ENCODE measurements at regions not wholly inside any gene's neighbourhood (a gene's known extent, or its start where the extent isn't known, plus 50 kb on each side); places are given as distances from the start of the nearest gene placed in this dataset.

DNA sequence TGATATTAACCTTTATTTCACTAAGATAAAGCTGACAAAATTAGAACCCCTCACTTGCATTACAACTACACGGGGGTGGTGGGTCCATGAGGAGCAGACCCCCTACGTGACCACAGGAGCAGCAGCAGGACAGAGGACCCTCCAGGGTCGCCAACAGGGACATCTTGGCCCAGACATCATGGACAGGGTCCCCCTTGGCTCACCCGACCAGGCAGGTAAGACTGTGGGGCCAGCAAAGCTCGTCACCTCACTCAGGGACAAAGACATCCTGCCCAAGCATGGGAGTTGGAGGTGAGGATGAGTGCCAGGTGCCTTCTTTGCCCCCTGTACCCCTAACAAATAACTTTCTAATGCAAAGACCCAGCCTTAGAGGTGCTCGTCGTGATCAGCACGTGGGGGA is 111.3 kb upstream of the RAB6C start:
- Histone ChIP-seq H3F3A (ENCODE audit: insufficient read depth, low read length) (no peaks in the 10 kb centered on the region), H3K4me3 (ENCODE audit: low read length) (no peak overlapping the region), H3K9ac (ENCODE audit: low read length) (no peak overlapping the region), H3K9me3 (replicated peaks; ENCODE audit: insufficient read depth, low read length) (no peaks in the 10 kb centered on the region), H3K27ac (ENCODE audit: low read length) (no peak overlapping the region), H3K79me2 (ENCODE audit: low read length) (no peaks in the 10 kb centered on the region), H2AFZ (ENCODE audit: low read length) (no peak overlapping the region), H3K27me3 (replicated peaks; ENCODE audit: insufficient read depth, low read length) (no peaks in the 10 kb centered on the region), H3K4me2 (ENCODE audit: low read depth, low read length) (no peak overlapping the region), H3K9me2 (replicated peaks; ENCODE audit: insufficient read depth, low read length) (no peaks in the 10 kb centered on the region), H3K4me1 (ENCODE audit: low read length) (no peaks in the 10 kb centered on the region), H4K20me1 (ENCODE audit: insufficient read depth, low read length) (no peaks in the 10 kb centered on the region), H3K36me3 (replicated peaks; ENCODE audit: insufficient read depth, low read length) (no peaks in the 10 kb centered on the region)
- no peak for DNase-seq
- TF ChIP-seq, protein P1, sequence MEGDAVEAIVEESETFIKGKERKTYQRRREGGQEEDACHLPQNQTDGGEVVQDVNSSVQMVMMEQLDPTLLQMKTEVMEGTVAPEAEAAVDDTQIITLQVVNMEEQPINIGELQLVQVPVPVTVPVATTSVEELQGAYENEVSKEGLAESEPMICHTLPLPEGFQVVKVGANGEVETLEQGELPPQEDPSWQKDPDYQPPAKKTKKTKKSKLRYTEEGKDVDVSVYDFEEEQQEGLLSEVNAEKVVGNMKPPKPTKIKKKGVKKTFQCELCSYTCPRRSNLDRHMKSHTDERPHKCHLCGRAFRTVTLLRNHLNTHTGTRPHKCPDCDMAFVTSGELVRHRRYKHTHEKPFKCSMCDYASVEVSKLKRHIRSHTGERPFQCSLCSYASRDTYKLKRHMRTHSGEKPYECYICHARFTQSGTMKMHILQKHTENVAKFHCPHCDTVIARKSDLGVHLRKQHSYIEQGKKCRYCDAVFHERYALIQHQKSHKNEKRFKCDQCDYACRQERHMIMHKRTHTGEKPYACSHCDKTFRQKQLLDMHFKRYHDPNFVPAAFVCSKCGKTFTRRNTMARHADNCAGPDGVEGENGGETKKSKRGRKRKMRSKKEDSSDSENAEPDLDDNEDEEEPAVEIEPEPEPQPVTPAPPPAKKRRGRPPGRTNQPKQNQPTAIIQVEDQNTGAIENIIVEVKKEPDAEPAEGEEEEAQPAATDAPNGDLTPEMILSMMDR (IDR thresholded peaks at IDR 0.05; ENCODE audit: low read length): no peak
- TF ChIP-seq EZH2phosphoT487 (IDR thresholded peaks at IDR 0.05; ENCODE audit: low read length) (no peak), EZH2 (optimal IDR thresholded peaks at IDR 0.05; ENCODE audit: low read depth, low read length) (no peak)

DNA sequence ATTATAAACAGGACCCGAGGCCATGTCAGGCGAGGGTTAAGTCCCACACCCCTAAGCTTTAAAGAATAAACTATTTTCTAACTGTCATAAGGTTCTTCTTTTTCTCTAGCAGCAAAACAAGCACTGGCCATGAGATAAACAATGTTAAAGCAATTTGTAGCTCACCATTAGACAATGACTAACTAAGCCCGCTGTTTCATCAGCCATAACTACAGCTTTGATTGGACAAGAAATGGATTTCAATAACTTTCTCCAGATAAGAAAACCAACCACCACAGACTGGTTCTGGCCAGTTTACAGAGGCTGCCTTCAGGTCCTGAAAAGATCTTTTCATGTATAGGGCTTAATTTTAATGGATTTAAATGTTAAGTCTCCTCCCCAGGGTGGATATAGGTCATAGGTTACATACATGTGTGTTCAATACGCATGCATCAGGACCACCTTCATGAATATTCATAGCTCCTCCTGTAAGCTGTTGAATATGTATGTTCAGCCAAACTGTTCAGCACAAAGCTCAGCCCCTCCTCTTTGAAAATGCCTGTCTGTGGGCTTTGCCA is 108.7 kb upstream of the RAB6C start:
- no peak overlapping the region for H3K4me2 ChIP-seq (ENCODE audit: low read depth, low read length)
- no peaks in the 10 kb centered on the region for H3F3A ChIP-seq (ENCODE audit: insufficient read depth, low read length)
- no peaks in the 10 kb centered on the region for H3K4me1 ChIP-seq (ENCODE audit: low read length)
- no peak overlapping the region for H3K27ac ChIP-seq (ENCODE audit: low read length)
- no peak overlapping the region for H3K4me3 ChIP-seq (ENCODE audit: low read length)
- no peaks in the 10 kb centered on the region for H3K27me3 ChIP-seq (replicated peaks; ENCODE audit: insufficient read depth, low read length)
- H2AFZ ChIP-seq (ENCODE audit: low read length): no peak overlapping the region
- no peak overlapping the region for H3K9ac ChIP-seq (ENCODE audit: low read length)
- DNase-seq: no peak
- TF ChIP-seq EZH2 (optimal IDR thresholded peaks at IDR 0.05; ENCODE audit: low read depth, low read length) (no peak), EZH2phosphoT487 (IDR thresholded peaks at IDR 0.05; ENCODE audit: low read length) (no peak)
- TF ChIP-seq, protein P1 (IDR thresholded peaks at IDR 0.05; ENCODE audit: low read length): no peak
- no peaks in the 10 kb centered on the region for H3K9me3 ChIP-seq (replicated peaks; ENCODE audit: insufficient read depth, low read length)
- H3K36me3 ChIP-seq (replicated peaks; ENCODE audit: insufficient read depth, low read length): no peaks in the 10 kb centered on the region
- H3K9me2 ChIP-seq (replicated peaks; ENCODE audit: insufficient read depth, low read length): no peaks in the 10 kb centered on the region
- no peaks in the 10 kb centered on the region for H3K79me2 ChIP-seq (ENCODE audit: low read length)
- no peaks in the 10 kb centered on the region for H4K20me1 ChIP-seq (ENCODE audit: insufficient read depth, low read length)

DNA sequence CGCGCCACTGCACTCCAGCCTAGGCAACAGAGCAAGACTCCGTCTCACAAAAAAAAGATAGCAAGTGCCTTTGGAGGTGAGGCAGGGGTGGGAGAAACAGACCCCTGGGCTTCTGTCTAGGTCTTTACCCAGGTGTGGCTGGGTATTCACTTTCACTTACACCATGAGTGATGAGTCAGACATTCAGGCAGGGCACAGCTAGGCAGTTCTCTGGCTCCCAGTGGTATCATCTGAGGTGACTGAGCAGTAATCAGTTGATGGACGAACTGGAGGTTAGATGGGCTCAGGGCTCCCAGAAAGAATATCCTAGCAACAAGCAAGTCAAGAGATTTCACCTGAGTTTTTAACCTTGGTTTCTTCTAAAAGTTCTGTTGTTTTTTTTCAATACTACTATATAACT is 107.0 kb upstream of the RAB6C start:
- H3K27me3 ChIP-seq (replicated peaks; ENCODE audit: insufficient read depth, low read length): no peaks in the 10 kb centered on the region
- no peaks in the 10 kb centered on the region for H3K9me3 ChIP-seq (replicated peaks; ENCODE audit: insufficient read depth, low read length)
- TF ChIP-seq EZH2phosphoT487 (IDR thresholded peaks at IDR 0.05; ENCODE audit: low read length): no peak
- TF ChIP-seq, protein P1 (IDR thresholded peaks at IDR 0.05; ENCODE audit: low read length): no peak
- TF ChIP-seq EZH2 (optimal IDR thresholded peaks at IDR 0.05; ENCODE audit: low read depth, low read length): no peak
- H3F3A ChIP-seq (ENCODE audit: insufficient read depth, low read length): no peaks in the 10 kb centered on the region
- DNase-seq: no peak
- no peak overlapping the region for H3K4me2 ChIP-seq (ENCODE audit: low read depth, low read length)
- H3K36me3 ChIP-seq (replicated peaks; ENCODE audit: insufficient read depth, low read length): no peaks in the 10 kb centered on the region
- H3K9ac ChIP-seq (ENCODE audit: low read length): no peak overlapping the region
- no peaks in the 10 kb centered on the region for H3K4me1 ChIP-seq (ENCODE audit: low read length)
- no peak overlapping the region for H3K27ac ChIP-seq (ENCODE audit: low read length)
- H2AFZ ChIP-seq (ENCODE audit: low read length): no peak overlapping the region
- no peaks in the 10 kb centered on the region for H3K79me2 ChIP-seq (ENCODE audit: low read length)
- no peaks in the 10 kb centered on the region for H4K20me1 ChIP-seq (ENCODE audit: insufficient read depth, low read length)
- H3K4me3 ChIP-seq (ENCODE audit: low read length): no peak overlapping the region
- no peaks in the 10 kb centered on the region for H3K9me2 ChIP-seq (replicated peaks; ENCODE audit: insufficient read depth, low read length)
